SH-SY5Y (cell line): ENCODE measurements at regions not wholly inside any gene's neighbourhood (a gene's known extent, or its start where the extent isn't known, plus 50 kb on each side); places are given as distances from the start of the nearest gene placed in this dataset.

Experiments
- GATA2 ChIP-seq: IDR thresholded peaks from 2 replicates; pipeline ENCODE4 v1.6.1; 2011; ENCODE audit warnings: mild to moderate bottlenecking, low read depth, low read length
- GATA3 ChIP-seq: IDR thresholded peaks from 2 replicates; pipeline ENCODE4 v1.6.1; 2011; ENCODE audit warnings: low read depth, mild to moderate bottlenecking, low read length, moderate library complexity

DNA sequence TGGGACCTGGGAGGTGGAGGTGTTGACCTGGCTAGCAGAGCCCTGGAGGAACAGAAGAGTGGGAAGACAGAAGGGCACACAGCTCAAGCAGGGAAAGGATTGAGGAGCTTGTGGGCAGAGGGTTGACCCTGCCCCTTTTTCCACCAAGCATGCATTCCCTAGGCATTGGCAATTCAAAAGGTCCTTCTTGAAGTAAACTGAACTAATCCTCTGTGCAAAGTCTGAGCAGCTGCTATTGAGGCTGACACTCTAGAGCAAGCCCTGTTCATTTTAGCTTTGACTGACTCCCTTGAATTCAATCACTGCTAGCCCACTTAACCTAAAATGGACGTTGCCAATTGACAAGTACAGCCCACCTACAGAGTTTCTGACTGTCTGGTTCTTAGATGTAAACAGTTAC is 116.5 kb upstream of the TNS3 start:
- TF ChIP-seq GATA2 = no peak
- no peak for TF ChIP-seq GATA3
